ENCODE measurements at regions not wholly inside any gene's neighbourhood (a gene's known extent, or its start where the extent isn't known, plus 50 kb on each side); places are given as distances from the start of the nearest gene placed in this dataset.

DNA sequence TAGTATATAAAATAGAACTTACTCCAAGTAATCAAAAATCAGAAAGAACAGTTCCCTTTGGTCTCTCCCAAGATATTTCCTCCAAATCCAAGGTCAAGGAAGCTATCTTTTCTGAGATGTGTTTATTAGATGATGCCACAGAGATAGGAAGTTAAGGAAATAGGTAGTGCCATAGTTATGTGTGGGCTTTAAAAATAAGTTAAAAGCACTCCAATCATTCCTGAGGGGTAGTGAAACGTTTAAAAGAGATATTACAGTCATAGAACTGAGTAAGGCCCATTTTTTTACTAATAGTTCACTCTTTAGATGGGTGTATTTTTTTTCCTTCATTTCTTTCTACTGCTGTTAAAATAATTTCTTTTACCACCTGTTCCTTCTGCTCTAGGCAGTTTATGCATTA is 1630.9 kb upstream of the SEL1L start:
- H3K27me3 Mint-ChIP-seq, result no peaks in the 10 kb centered on the region
- Histone ChIP-seq H3K4me1 (ENCODE audit: insufficient read depth, low read length) (no peaks in the 10 kb centered on the region), H3K9me3 (ENCODE audit: control insufficient read depth in 1 of 2, insufficient read depth in 1 of 2, low read length in 2 of 2) (peaks cover 4% of the 10 kb centered on the region in 2 experiments), H3K4me3 (ENCODE audit: low read length) (no peak overlapping the region), H3K36me3 (ENCODE audit: insufficient read depth, low read length) (no peaks in the 10 kb centered on the region), H3K27me3 (ENCODE audit: control insufficient read depth in 1 of 2, insufficient read depth in 2 of 2, low read length in 2 of 2) (no peaks in the 10 kb centered on the region), H3K27ac (ENCODE audit: low read depth in 1 of 2, low read length in 2 of 2) (no peak overlapping the region)
- no peak for DNase-seq
- H3K4me1 Mint-ChIP-seq (ENCODE audit: low read depth), result no peaks in the 10 kb centered on the region
- POLR2A ChIA-PET, result no interaction called here
- TF ChIP-seq, protein P1, sequence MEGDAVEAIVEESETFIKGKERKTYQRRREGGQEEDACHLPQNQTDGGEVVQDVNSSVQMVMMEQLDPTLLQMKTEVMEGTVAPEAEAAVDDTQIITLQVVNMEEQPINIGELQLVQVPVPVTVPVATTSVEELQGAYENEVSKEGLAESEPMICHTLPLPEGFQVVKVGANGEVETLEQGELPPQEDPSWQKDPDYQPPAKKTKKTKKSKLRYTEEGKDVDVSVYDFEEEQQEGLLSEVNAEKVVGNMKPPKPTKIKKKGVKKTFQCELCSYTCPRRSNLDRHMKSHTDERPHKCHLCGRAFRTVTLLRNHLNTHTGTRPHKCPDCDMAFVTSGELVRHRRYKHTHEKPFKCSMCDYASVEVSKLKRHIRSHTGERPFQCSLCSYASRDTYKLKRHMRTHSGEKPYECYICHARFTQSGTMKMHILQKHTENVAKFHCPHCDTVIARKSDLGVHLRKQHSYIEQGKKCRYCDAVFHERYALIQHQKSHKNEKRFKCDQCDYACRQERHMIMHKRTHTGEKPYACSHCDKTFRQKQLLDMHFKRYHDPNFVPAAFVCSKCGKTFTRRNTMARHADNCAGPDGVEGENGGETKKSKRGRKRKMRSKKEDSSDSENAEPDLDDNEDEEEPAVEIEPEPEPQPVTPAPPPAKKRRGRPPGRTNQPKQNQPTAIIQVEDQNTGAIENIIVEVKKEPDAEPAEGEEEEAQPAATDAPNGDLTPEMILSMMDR (IDR thresholded peaks at IDR 0.05), result no peak
- CTCF ChIA-PET, result no interaction called here
- ATAC-seq (ENCODE audit: poor library complexity), result no peak
- H3K9me3 Mint-ChIP-seq, result peaks cover 5% of the 10 kb centered on the region
- no peak overlapping the region for H3K27ac Mint-ChIP-seq
- H3K36me3 Mint-ChIP-seq (ENCODE audit: low read depth), result no peaks in the 10 kb centered on the region
- H3K4me3 Mint-ChIP-seq, result no peak overlapping the region
- intact Hi-C loops (cut with DNase I, micrococcal nuclease), result no loop called here

DNA sequence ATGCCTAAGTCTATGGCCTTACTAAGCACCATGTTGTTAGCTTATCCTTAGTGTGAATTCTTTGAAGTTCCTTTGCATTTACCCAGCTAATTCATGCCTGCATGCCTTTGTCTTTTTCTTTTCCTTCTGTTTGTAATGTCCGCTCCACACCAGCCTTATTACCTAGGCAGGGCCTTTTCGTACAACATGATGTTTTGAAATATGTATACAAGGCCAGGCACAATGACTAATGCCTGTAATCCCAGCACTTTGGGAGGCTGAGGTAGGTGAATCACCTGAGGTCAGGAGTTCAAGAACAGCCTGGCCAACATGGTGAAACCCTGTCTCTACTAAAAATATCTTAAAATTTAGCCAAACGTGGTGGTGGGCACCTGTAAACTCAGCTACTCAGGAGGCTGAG is 1636.5 kb upstream of the SEL1L start:
- Mint-ChIP-seq H3K9me3 (peaks cover 11% of the 10 kb centered on the region), H3K27me3 (no peaks in the 10 kb centered on the region), H3K4me1 (ENCODE audit: low read depth) (no peaks in the 10 kb centered on the region), H3K27ac (no peak overlapping the region), H3K4me3 (no peak overlapping the region), H3K36me3 (ENCODE audit: low read depth) (no peaks in the 10 kb centered on the region)
- H3K27me3 ChIP-seq (ENCODE audit: control insufficient read depth in 1 of 2, insufficient read depth in 2 of 2, low read length in 2 of 2), result no peaks in the 10 kb centered on the region
- H3K4me1 ChIP-seq (ENCODE audit: insufficient read depth, low read length), result no peaks in the 10 kb centered on the region
- ChIA-PET POLR2A (no interaction called here), CTCF (no interaction called here)
- H3K9me3 ChIP-seq (ENCODE audit: control insufficient read depth in 1 of 2, insufficient read depth in 1 of 2, low read length in 2 of 2), result peaks cover 4 to 14% of the 10 kb centered on the region in 2 experiments
- DNase-seq (no peak), ATAC-seq (ENCODE audit: poor library complexity) (no peak)
- H3K27ac ChIP-seq (ENCODE audit: low read depth in 1 of 2, low read length in 2 of 2), result no peak overlapping the region
- TF ChIP-seq, protein P1 (IDR thresholded peaks at IDR 0.05), result no peak
- intact Hi-C loops (cut with DNase I, micrococcal nuclease), result no loop called here
- no peak overlapping the region for H3K4me3 ChIP-seq (ENCODE audit: low read length)
- no peaks in the 10 kb centered on the region for H3K36me3 ChIP-seq (ENCODE audit: insufficient read depth, low read length)

DNA sequence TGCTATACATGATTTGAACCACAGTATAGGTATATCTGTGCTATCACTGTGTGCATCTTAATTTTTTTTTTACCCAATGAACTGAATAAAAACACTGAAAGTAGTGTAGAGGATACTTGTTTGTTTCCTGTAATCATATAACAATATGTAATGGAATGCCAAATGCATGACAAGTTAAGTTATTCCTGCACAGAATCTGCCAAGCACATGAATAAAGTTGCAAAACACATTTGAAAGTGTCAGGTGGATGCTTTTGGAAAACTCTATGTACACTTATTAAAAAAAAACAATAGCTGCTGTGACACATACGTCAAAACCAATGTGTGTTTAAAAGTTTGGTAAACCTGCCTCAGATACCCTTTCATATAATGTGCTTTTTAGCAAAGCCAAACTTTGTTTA is 1638.1 kb upstream of the SEL1L start:
- Histone ChIP-seq H3K9me3 (ENCODE audit: control insufficient read depth in 1 of 2, insufficient read depth in 1 of 2, low read length in 2 of 2) (peaks cover 4 to 10% of the 10 kb centered on the region in 2 experiments), H3K27me3 (ENCODE audit: control insufficient read depth in 1 of 2, insufficient read depth in 2 of 2, low read length in 2 of 2) (no peaks in the 10 kb centered on the region), H3K4me1 (ENCODE audit: insufficient read depth, low read length) (no peaks in the 10 kb centered on the region), H3K4me3 (ENCODE audit: low read length) (no peak overlapping the region), H3K36me3 (ENCODE audit: insufficient read depth, low read length) (no peaks in the 10 kb centered on the region), H3K27ac (ENCODE audit: low read depth in 1 of 2, low read length in 2 of 2) (no peak overlapping the region)
- ChIA-PET CTCF (no interaction called here), POLR2A (no interaction called here)
- H3K27me3 Mint-ChIP-seq, result no peaks in the 10 kb centered on the region
- no peak overlapping the region for H3K4me3 Mint-ChIP-seq
- no peaks in the 10 kb centered on the region for H3K4me1 Mint-ChIP-seq (ENCODE audit: low read depth)
- H3K27ac Mint-ChIP-seq, result no peak overlapping the region
- TF ChIP-seq, protein P1 (IDR thresholded peaks at IDR 0.05), result no peak
- no peak for DNase-seq
- peaks cover 8% of the 10 kb centered on the region for H3K9me3 Mint-ChIP-seq
- H3K36me3 Mint-ChIP-seq (ENCODE audit: low read depth), result no peaks in the 10 kb centered on the region
- intact Hi-C loops (cut with DNase I, micrococcal nuclease), result no loop called here
- no peak for ATAC-seq (ENCODE audit: poor library complexity)

Measured in CD4-positive, alpha-beta T cell (primary cell).